Endothelial cell (in vitro differentiated cells): ENCODE measurements at regions not wholly inside any gene's neighbourhood (a gene's known extent, or its start where the extent isn't known, plus 50 kb on each side); places are given as distances from the start of the nearest gene placed in this dataset.

Experiments used
- DNase-seq: peaks from one replicate; pipeline ENCODE4 v3.0.0; 2021; ENCODE audit warnings: low spot score
- H3K27ac Mint-ChIP-seq: one replicate; pipeline ENCODE4 v1.8.0; 2021; ENCODE audit warnings: mixed read lengths, inconsistent platforms; ENCODE audit not compliant: unreplicated experiment
- H3K27me3 Mint-ChIP-seq: one replicate; pipeline ENCODE4 v1.8.0; 2021; ENCODE audit warnings: mild to moderate bottlenecking, moderate library complexity, mixed read lengths, inconsistent platforms; ENCODE audit not compliant: unreplicated experiment
- H3K36me3 Mint-ChIP-seq: one replicate; pipeline ENCODE4 v1.8.0; 2021; ENCODE audit warnings: mild to moderate bottlenecking, low read depth, mixed read lengths, inconsistent platforms; ENCODE audit not compliant: unreplicated experiment
- H3K4me1 Mint-ChIP-seq: one replicate; pipeline ENCODE4 v1.8.0; 2021; ENCODE audit warnings: mild to moderate bottlenecking, mixed read lengths, inconsistent platforms; ENCODE audit not compliant: unreplicated experiment
- H3K4me3 Mint-ChIP-seq: one replicate; pipeline ENCODE4 v1.8.0; 2021; ENCODE audit warnings: mild to moderate bottlenecking, mixed read lengths, inconsistent platforms; ENCODE audit not compliant: unreplicated experiment
- H3K9me3 Mint-ChIP-seq: one replicate; pipeline ENCODE4 v1.8.0; 2021; ENCODE audit warnings: mixed read lengths, inconsistent platforms; ENCODE audit not compliant: unreplicated experiment
- CTCF ChIP-seq: fragments of 200-600 bp; sonication (generic); IDR thresholded peaks from one replicate; pipeline ENCODE4 v1.5.0; 2021; ENCODE audit warnings: antibody characterized with exemption; ENCODE audit not compliant: unreplicated experiment

DNA sequence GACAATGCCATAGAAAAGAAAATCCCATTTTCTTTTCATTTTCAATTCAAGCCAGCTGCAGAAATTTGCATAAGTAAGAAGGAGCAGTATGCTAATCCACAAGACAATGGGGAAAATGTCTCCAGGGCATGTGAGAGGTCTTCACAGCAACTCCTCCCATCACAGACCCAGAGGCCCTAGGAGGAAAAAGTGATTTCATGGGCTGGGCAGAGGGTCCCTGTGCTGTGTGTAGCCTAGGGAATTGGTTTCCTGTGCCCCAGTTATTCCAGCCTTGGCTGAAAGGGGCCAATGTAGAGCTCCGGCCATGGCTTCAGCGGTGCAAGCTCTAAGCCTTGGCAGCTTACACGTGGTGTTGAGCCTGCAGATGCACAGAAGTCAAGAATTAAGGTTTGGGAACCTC lies 211.4 kb downstream of the CCDC59 start:
- no peaks in the 10 kb centered on the region for H3K9me3 Mint-ChIP-seq
- H3K27ac Mint-ChIP-seq = no peak overlapping the region
- H3K36me3 Mint-ChIP-seq = no peaks in the 10 kb centered on the region
- H3K4me1 Mint-ChIP-seq = no peaks in the 10 kb centered on the region
- no peaks in the 10 kb centered on the region for H3K27me3 Mint-ChIP-seq
- DNase-seq = no peak
- H3K4me3 Mint-ChIP-seq = no peak overlapping the region
- no peak for TF ChIP-seq CTCF

DNA sequence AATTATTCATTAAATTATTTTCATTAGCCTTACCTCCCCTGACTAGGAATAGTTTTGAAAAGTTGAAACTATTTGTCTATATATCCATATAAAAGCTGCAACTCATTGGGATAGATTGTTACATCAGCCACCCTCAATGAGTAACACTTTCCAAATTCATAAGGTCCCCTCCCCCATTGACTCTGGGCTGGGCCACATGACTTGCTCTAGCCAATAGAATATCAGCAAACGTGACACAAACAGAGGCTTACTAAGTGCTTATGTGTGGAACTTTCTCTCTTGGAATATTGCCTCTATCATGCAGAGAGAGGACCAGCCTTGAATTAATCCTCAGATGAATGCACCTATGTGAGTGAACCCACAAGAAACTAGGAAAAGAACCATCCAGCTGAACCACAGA lies 213.7 kb downstream of the CCDC59 start:
- Mint-ChIP-seq H3K4me1 (no peaks in the 10 kb centered on the region), H3K27me3 (no peaks in the 10 kb centered on the region)

GRCh38 chr12:82132390-82132789 lies 225.8 kb downstream of the CCDC59 start:
- no peaks in the 10 kb centered on the region for H3K36me3 Mint-ChIP-seq
- H3K27me3 Mint-ChIP-seq = no peaks in the 10 kb centered on the region
- H3K4me1 Mint-ChIP-seq = no peaks in the 10 kb centered on the region
- no peak overlapping the region for H3K4me3 Mint-ChIP-seq
- no peak for DNase-seq
- TF ChIP-seq CTCF = no peak
- H3K27ac Mint-ChIP-seq = no peak overlapping the region
- no peaks in the 10 kb centered on the region for H3K9me3 Mint-ChIP-seq

More for the DNA sequence above, 213.7 kb downstream of the CCDC59 start:
- Mint-ChIP-seq H3K27ac (no peak overlapping the region), H3K36me3 (no peaks in the 10 kb centered on the region), H3K9me3 (no peaks in the 10 kb centered on the region), H3K4me3 (no peak overlapping the region)
- no peak for TF ChIP-seq CTCF
- no peak for DNase-seq

DNA sequence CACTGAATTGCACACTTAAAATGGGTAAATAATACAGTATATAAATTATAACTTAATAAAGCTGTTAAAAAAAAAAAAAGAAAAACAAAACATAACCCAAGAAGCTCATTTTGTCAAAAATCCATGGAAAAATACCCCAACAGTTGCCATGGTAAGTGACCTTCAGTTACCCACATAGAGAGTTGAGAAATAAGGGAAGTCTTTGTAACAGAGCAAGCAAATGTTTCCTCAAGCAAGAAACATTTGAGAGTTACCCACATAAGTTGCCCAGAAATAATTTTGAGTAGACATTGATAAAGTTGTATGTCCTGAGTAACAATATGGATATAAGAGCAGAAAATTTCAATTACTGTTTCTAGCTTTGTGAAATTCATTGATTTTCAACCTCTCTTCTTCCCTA lies 227.4 kb downstream of the CCDC59 start:
- Mint-ChIP-seq H3K4me1 (no peaks in the 10 kb centered on the region), H3K4me3 (no peak overlapping the region), H3K27ac (no peak overlapping the region), H3K36me3 (no peaks in the 10 kb centered on the region), H3K9me3 (no peaks in the 10 kb centered on the region), H3K27me3 (no peaks in the 10 kb centered on the region)
- no peak for DNase-seq
- TF ChIP-seq CTCF = no peak

GRCh38 chr12:82124711-82125380 lies 233.3 kb downstream of the CCDC59 start:
- Mint-ChIP-seq H3K9me3 (no peaks in the 10 kb centered on the region), H3K27ac (no peak overlapping the region), H3K36me3 (no peaks in the 10 kb centered on the region)

More at GRCh38 chr12:82124711-82125380, 233.3 kb downstream of the CCDC59 start:
- H3K4me3 Mint-ChIP-seq = no peak overlapping the region
- no peak for TF ChIP-seq CTCF
- no peaks in the 10 kb centered on the region for H3K27me3 Mint-ChIP-seq
- H3K4me1 Mint-ChIP-seq = no peaks in the 10 kb centered on the region
- no peak for DNase-seq
